AG09319 (cell line): ENCODE measurements at regions not wholly inside any gene's neighbourhood (a gene's known extent, or its start where the extent isn't known, plus 50 kb on each side); places are given as distances from the start of the nearest gene placed in this dataset.

ENCODE experiments used
- DNase-seq: peaks from one replicate; pipeline ENCODE4 v3.0.0-alpha.2; 2010; ENCODE audit warnings: low read depth; ENCODE audit errors: extremely low read depth
- TF ChIP-seq, protein P1 (sequence below): IDR thresholded peaks from 2 replicates; pipeline ENCODE4 v1.5.1; 2011; ENCODE audit warnings: low read depth, mild to moderate bottlenecking, inconsistent platforms, low read length, moderate library complexity

DNA sequence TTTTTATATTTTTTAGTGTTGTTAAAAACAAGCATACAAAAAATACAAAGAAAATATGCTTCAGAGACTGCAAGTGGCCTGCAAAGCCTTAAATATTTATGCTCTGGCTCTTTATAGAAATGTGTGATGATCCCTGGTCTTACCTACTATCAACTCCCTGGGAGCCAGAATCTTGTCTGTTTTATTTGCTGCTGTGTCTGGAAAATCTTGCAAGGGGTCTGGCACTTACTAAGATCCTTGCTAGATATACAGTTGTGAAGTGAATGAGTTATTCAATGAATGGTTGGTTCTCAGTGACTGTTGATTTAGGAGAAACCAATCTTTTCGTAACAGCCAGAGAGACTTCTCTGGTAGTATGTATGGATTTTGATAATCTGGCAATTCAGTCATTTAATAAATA is 521.0 kb upstream of the CFAP20DC start:
- TF ChIP-seq, protein P1, sequence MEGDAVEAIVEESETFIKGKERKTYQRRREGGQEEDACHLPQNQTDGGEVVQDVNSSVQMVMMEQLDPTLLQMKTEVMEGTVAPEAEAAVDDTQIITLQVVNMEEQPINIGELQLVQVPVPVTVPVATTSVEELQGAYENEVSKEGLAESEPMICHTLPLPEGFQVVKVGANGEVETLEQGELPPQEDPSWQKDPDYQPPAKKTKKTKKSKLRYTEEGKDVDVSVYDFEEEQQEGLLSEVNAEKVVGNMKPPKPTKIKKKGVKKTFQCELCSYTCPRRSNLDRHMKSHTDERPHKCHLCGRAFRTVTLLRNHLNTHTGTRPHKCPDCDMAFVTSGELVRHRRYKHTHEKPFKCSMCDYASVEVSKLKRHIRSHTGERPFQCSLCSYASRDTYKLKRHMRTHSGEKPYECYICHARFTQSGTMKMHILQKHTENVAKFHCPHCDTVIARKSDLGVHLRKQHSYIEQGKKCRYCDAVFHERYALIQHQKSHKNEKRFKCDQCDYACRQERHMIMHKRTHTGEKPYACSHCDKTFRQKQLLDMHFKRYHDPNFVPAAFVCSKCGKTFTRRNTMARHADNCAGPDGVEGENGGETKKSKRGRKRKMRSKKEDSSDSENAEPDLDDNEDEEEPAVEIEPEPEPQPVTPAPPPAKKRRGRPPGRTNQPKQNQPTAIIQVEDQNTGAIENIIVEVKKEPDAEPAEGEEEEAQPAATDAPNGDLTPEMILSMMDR, result no peak
- DNase-seq, result no peak

- no peak for DNase-seq
- TF ChIP-seq, protein P1, result no peak
Observed at GRCh38 chr3:59567661-59568060, 517.8 kb upstream of the CFAP20DC start.

- no peak for DNase-seq
- TF ChIP-seq, protein P1, result no peak
Observed at GRCh38 chr3:59566481-59566975, 516.7 kb upstream of the CFAP20DC start.

GRCh38 chr3:59565125-59565524 is 515.3 kb upstream of the CFAP20DC start:
- TF ChIP-seq, protein P1, result no peak
- no peak for DNase-seq

- TF ChIP-seq, protein P1, result no peak
- no peak for DNase-seq
Observed at GRCh38 chr3:59563966-59564365, 514.1 kb upstream of the CFAP20DC start.

GRCh38 chr3:59563072-59563605 is 513.3 kb upstream of the CFAP20DC start:
- TF ChIP-seq, protein P1, result no peak
- no peak for DNase-seq

- DNase-seq, result peak; percentile 67
- TF ChIP-seq, protein P1, result no peak
Observed at GRCh38 chr3:59559721-59560435, 510.1 kb upstream of the CFAP20DC start.
